ENCODE measurements at regions not wholly inside any gene's neighbourhood (a gene's known extent, or its start where the extent isn't known, plus 50 kb on each side); places are given as distances from the start of the nearest gene placed in this dataset.
A peak's percentile ranks its signal among the peaks of the same experiment; 100 is the strongest.
"Not testable (repeated sequence)": the region's sequence is repeated elsewhere in the genome, so short reads cannot be mapped to it uniquely, and the experiment has no call there.

- no peak overlapping the region for H3K4me2 ChIP-seq
- no peak overlapping the region for H3K27ac ChIP-seq
- DNase-seq (ENCODE audit: low spot score), result no peak
- TF ChIP-seq EZH2phosphoT487 (IDR thresholded peaks at IDR 0.05; ENCODE audit: low read depth, severe bottlenecking, unreplicated experiment), result no peak
- TF ChIP-seq EZH2 (IDR thresholded peaks at IDR 0.05; ENCODE audit: borderline replicate concordance), result no peak
- TF ChIP-seq CTCF (IDR thresholded peaks at IDR 0.05; ENCODE audit: poor library complexity), result no peak
- H3K9me3 ChIP-seq (ENCODE audit: low read depth), result no peaks in the 10 kb centered on the region
- H3K4me1 ChIP-seq (ENCODE audit: insufficient read depth), result no peaks in the 10 kb centered on the region
- H2AFZ ChIP-seq, result no peak overlapping the region
- no peaks in the 10 kb centered on the region for H3K36me3 ChIP-seq (replicated peaks; ENCODE audit: insufficient read depth, low read depth)
- H3K79me2 ChIP-seq, result no peaks in the 10 kb centered on the region
- peaks cover 11% of the 10 kb centered on the region for H3K27me3 ChIP-seq
- 87% methylated on average over 7 of the region's 7 CpGs for WGBS (ENCODE audit: low lambda C conversion rate, missing lambda C conversion rate)
- no peak overlapping the region for H3K4me3 ChIP-seq
- no peaks in the 10 kb centered on the region for H4K20me1 ChIP-seq (ENCODE audit: insufficient read depth, poor library complexity, severe bottlenecking)
- H3K9me2 ChIP-seq (replicated peaks; ENCODE audit: insufficient read depth), result no peaks in the 10 kb centered on the region
Observed at GRCh38 chr1:204777591-204777990, 92.1 kb upstream of the LRRN2 start.

GRCh38 chr1:204780630-204781029 is 90.0 kb upstream of the NFASC start:
- H3K27ac ChIP-seq, result peak overlapping the region; percentile 37
- no peaks in the 10 kb centered on the region for H3K79me2 ChIP-seq
- TF ChIP-seq CTCF (IDR thresholded peaks at IDR 0.05; ENCODE audit: poor library complexity) (no peak), EZH2 (IDR thresholded peaks at IDR 0.05; ENCODE audit: borderline replicate concordance) (no peak), EZH2phosphoT487 (IDR thresholded peaks at IDR 0.05; ENCODE audit: low read depth, severe bottlenecking, unreplicated experiment) (no peak)
- H3K9me2 ChIP-seq (replicated peaks; ENCODE audit: insufficient read depth), result no peaks in the 10 kb centered on the region
- no peaks in the 10 kb centered on the region for H3K36me3 ChIP-seq (replicated peaks; ENCODE audit: insufficient read depth, low read depth)
- H3K4me2 ChIP-seq, result no peak overlapping the region
- no peak overlapping the region for H2AFZ ChIP-seq
- no peaks in the 10 kb centered on the region for H4K20me1 ChIP-seq (ENCODE audit: insufficient read depth, poor library complexity, severe bottlenecking)
- H3K4me3 ChIP-seq, result no peak overlapping the region
- H3K27me3 ChIP-seq, result peaks cover 18% of the 10 kb centered on the region
- WGBS (ENCODE audit: low lambda C conversion rate, missing lambda C conversion rate), result 39% methylated on average over 3 of the region's 3 CpGs
- H3K4me1 ChIP-seq (ENCODE audit: insufficient read depth), result no peaks in the 10 kb centered on the region
- H3K9me3 ChIP-seq (ENCODE audit: low read depth), result no peaks in the 10 kb centered on the region
- DNase-seq (ENCODE audit: low spot score), result peak; percentile 27

DNA sequence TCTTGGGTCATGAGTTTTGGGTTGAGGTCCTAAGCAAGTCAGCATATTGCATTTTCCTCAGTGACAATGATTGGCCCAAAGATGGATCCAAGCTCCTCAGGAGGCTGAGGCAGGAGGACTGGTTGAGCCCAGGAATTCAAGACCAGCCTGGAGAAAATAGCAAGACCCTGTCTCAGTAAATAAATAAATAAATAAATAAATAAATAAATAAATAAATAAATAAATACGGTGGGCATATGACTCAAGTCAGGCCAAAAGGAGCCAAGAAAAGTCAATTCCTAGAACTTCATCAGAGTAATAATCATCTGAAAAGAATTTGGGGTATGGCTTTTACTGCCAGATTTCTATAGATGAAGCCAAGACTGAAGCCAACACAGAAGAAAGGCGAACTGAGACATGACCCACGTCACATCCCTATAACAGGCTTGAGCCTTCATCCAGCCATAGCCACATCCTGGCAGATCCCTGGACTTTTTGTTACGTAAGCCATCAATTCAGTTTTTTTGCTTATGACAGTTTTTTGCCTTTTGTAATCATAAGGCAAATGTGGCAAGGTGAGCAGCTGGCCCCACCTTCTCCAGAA is 88.5 kb upstream of the NFASC start:
- no peak for DNase-seq (ENCODE audit: low spot score)
- Histone ChIP-seq H3K4me3 (no peak overlapping the region), H3K9me3 (ENCODE audit: low read depth) (no peaks in the 10 kb centered on the region), H4K20me1 (ENCODE audit: insufficient read depth, poor library complexity, severe bottlenecking) (no peaks in the 10 kb centered on the region), H3K79me2 (no peaks in the 10 kb centered on the region), H2AFZ (no peak overlapping the region), H3K27ac (no peak overlapping the region), H3K9me2 (replicated peaks; ENCODE audit: insufficient read depth) (no peaks in the 10 kb centered on the region), H3K4me1 (ENCODE audit: insufficient read depth) (no peaks in the 10 kb centered on the region), H3K4me2 (no peak overlapping the region), H3K36me3 (replicated peaks; ENCODE audit: insufficient read depth, low read depth) (no peaks in the 10 kb centered on the region), H3K27me3 (peaks cover 22% of the 10 kb centered on the region)
- 91% methylated on average over 4 of the region's 4 CpGs for WGBS (ENCODE audit: low lambda C conversion rate, missing lambda C conversion rate)
- no peak for TF ChIP-seq EZH2phosphoT487 (IDR thresholded peaks at IDR 0.05; ENCODE audit: low read depth, severe bottlenecking, unreplicated experiment)
- TF ChIP-seq CTCF (IDR thresholded peaks at IDR 0.05; ENCODE audit: poor library complexity), result no peak
- TF ChIP-seq EZH2 (IDR thresholded peaks at IDR 0.05; ENCODE audit: borderline replicate concordance), result no peak

GRCh38 chr1:204785023-204785422 is 85.6 kb upstream of the NFASC start:
- not testable (repeated sequence) for H3K27ac ChIP-seq; H3K4me1 ChIP-seq (ENCODE audit: insufficient read depth); H3K79me2 ChIP-seq; H2AFZ ChIP-seq; DNase-seq (ENCODE audit: low spot score); H3K4me2 ChIP-seq; H4K20me1 ChIP-seq (ENCODE audit: insufficient read depth, poor library complexity, severe bottlenecking); H3K9me3 ChIP-seq (ENCODE audit: low read depth); H3K36me3 ChIP-seq (replicated peaks; ENCODE audit: insufficient read depth, low read depth); H3K4me3 ChIP-seq; H3K9me2 ChIP-seq (replicated peaks; ENCODE audit: insufficient read depth)
- H3K27me3 ChIP-seq, result peaks cover 37% of the 10 kb centered on the region
- WGBS (ENCODE audit: low lambda C conversion rate, missing lambda C conversion rate), result 91% methylated on average over 4 of the region's 4 CpGs

Measured in hepatocyte (in vitro differentiated cells).